ENCODE measurements at regions not wholly inside any gene's neighbourhood (a gene's known extent, or its start where the extent isn't known, plus 50 kb on each side); places are given as distances from the start of the nearest gene placed in this dataset.

DNA sequence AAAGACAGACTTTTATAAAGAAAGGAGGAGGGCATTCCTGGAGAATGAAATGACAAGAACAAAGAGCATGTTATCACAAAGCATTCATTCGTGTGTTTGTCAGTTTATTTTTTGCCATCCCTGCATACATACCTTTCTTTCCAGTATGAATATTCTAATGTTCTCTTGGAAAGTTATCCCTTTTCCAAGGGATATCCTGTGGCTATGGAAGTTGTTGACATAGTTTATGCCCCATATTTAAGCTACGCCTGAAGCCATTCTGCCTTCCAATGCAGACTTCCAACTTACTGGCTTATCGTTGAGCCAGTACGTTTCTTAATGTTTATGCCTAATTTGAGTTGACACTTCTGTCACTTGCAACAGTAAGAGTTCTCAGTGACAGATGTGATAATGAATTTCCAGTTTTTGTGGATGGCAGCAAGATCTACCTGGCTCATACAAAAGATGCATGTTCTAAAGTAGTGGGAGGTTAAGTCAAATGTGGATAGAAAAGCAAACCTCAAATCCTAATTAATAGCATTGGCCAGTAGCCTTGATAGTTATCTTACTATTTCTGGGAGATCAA is 133.3 kb upstream of the ANO3 start:
- TF ChIP-seq SP1 (IDR thresholded peaks at IDR 0.05; ENCODE audit: low read depth) (no peak), TCF7L2 (IDR thresholded peaks at IDR 0.05; ENCODE audit: borderline replicate concordance, extremely low read depth, insufficient read depth, insufficient read length) (no peak), CEBPB (IDR thresholded peaks at IDR 0.05; ENCODE audit: low read depth) (no peak), POLR2AphosphoS5 (IDR thresholded peaks at IDR 0.05; ENCODE audit: low read depth, low read length) (no peak), YY1 (IDR thresholded peaks at IDR 0.05; ENCODE audit: extremely low read depth, insufficient replicate concordance, low read depth, low read length) (no peak), POLR2A (IDR thresholded peaks at IDR 0.05; ENCODE audit: borderline replicate concordance, extremely low read depth, insufficient read depth, insufficient read length) (no peak), JUND (IDR thresholded peaks at IDR 0.05) (no peak), EZH2 (IDR thresholded peaks at IDR 0.05) (no peak)
- TF ChIP-seq, protein P1, sequence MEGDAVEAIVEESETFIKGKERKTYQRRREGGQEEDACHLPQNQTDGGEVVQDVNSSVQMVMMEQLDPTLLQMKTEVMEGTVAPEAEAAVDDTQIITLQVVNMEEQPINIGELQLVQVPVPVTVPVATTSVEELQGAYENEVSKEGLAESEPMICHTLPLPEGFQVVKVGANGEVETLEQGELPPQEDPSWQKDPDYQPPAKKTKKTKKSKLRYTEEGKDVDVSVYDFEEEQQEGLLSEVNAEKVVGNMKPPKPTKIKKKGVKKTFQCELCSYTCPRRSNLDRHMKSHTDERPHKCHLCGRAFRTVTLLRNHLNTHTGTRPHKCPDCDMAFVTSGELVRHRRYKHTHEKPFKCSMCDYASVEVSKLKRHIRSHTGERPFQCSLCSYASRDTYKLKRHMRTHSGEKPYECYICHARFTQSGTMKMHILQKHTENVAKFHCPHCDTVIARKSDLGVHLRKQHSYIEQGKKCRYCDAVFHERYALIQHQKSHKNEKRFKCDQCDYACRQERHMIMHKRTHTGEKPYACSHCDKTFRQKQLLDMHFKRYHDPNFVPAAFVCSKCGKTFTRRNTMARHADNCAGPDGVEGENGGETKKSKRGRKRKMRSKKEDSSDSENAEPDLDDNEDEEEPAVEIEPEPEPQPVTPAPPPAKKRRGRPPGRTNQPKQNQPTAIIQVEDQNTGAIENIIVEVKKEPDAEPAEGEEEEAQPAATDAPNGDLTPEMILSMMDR (IDR thresholded peaks at IDR 0.05 in 2 of 3, conservative IDR thresholded peaks at IDR 0.05 in 1 of 3; ENCODE audit: borderline replicate concordance in 1 of 3, insufficient read depth in 1 of 3, low read depth in 2 of 3, low read length in 2 of 3): no peak

All from HCT116 (cell line).